ENCODE measurements at regions not wholly inside any gene's neighbourhood (a gene's known extent, or its start where the extent isn't known, plus 50 kb on each side); places are given as distances from the start of the nearest gene placed in this dataset.

- TF ChIP-seq CTCF (IDR thresholded peaks at IDR 0.05) (no peak), POLR2A (IDR thresholded peaks at IDR 0.05) (no peak)
These were observed 592.1 kb upstream of the NRSN1 start for GRCh38 chr6:23533944-23534343.

Measured in thyroid gland (tissue), 4 donors.